Bone marrow (tissue), 2 donors: ENCODE measurements at regions not wholly inside any gene's neighbourhood (a gene's known extent, or its start where the extent isn't known, plus 50 kb on each side); places are given as distances from the start of the nearest gene placed in this dataset.

ENCODE experiments used
- DNase-seq, 2 donors: peaks; one replicate each; lab custom pipeline; 2025; lab: John Stamatoyannopoulos, UW

GRCh38 chr9:79988126-79988525, 416.4 kb downstream of the TLE4 start:
- no peak for DNase-seq

- no peak for DNase-seq
These were observed 414.7 kb downstream of the TLE4 start for GRCh38 chr9:79986437-79986836.

GRCh38 chr9:79985772-79986171, 414.0 kb downstream of the TLE4 start:
- DNase-seq, result no peak

- no peak for DNase-seq
These were observed 413.5 kb downstream of the TLE4 start for GRCh38 chr9:79985264-79985663.

- DNase-seq, result no peak
These were observed 412.8 kb downstream of the TLE4 start for GRCh38 chr9:79984429-79985067.

- no peak for DNase-seq
These were observed 408.7 kb downstream of the TLE4 start for GRCh38 chr9:79980432-79980831.

- no peak for DNase-seq
These were observed 405.9 kb downstream of the TLE4 start for GRCh38 chr9:79977510-79978197.

- DNase-seq, result no peak
These were observed 405.3 kb downstream of the TLE4 start for GRCh38 chr9:79977074-79977435.

- no peak for DNase-seq
These were observed 404.7 kb downstream of the TLE4 start for GRCh38 chr9:79976257-79977073.

- DNase-seq, result no peak
These were observed 404.0 kb downstream of the TLE4 start for GRCh38 chr9:79975621-79976256.

- DNase-seq, result no peak
These were observed 403.1 kb downstream of the TLE4 start for GRCh38 chr9:79974806-79975422.

GRCh38 chr9:79973627-79974026, 401.9 kb downstream of the TLE4 start:
- DNase-seq, result no peak

GRCh38 chr9:79970146-79970425, 398.3 kb downstream of the TLE4 start:
- DNase-seq, result no peak

GRCh38 chr9:79969393-79970145, 397.8 kb downstream of the TLE4 start:
- no peak for DNase-seq

- no peak for DNase-seq
These were observed 396.8 kb downstream of the TLE4 start for GRCh38 chr9:79968533-79968932.

- DNase-seq, result no peak
These were observed 391.1 kb downstream of the TLE4 start for GRCh38 chr9:79962836-79963235.

- no peak for DNase-seq
These were observed 390.4 kb downstream of the TLE4 start for GRCh38 chr9:79962150-79962549.

- DNase-seq, result no peak
These were observed 383.5 kb downstream of the TLE4 start for GRCh38 chr9:79955300-79955699.

GRCh38 chr9:79953908-79954307, 382.1 kb downstream of the TLE4 start:
- DNase-seq, result no peak

GRCh38 chr9:79952401-79952800, 380.6 kb downstream of the TLE4 start:
- DNase-seq, result no peak

- no peak for DNase-seq
These were observed 374.9 kb downstream of the TLE4 start for GRCh38 chr9:79946712-79947111.

GRCh38 chr9:79945495-79945894, 373.7 kb downstream of the TLE4 start:
- no peak for DNase-seq
